SIG-M5 treated with dmso at 0.1 percent for 504 hours (cell line): ENCODE measurements at regions not wholly inside any gene's neighbourhood (a gene's known extent, or its start where the extent isn't known, plus 50 kb on each side); places are given as distances from the start of the nearest gene placed in this dataset.

Experiments
- DNase-seq: peaks from one replicate; lab custom pipeline; 2025; ENCODE audit not compliant: unreplicated experiment; lab: John Stamatoyannopoulos, UW

- DNase-seq, result no peak
These were observed 69.6 kb upstream of the MACF1 start for GRCh38 chr1:39134768-39135333.

GRCh38 chr1:39136638-39137037, 67.9 kb upstream of the MACF1 start:
- DNase-seq, result no peak

- no peak for DNase-seq
These were observed 64.7 kb upstream of the MACF1 start for GRCh38 chr1:39139723-39140360.

- DNase-seq, result no peak
These were observed 62.6 kb upstream of the MACF1 start for GRCh38 chr1:39141925-39142324.

- no peak for DNase-seq
These were observed 62.0 kb upstream of the MACF1 start for GRCh38 chr1:39142401-39143060.

GRCh38 chr1:39144924-39145323, 59.6 kb upstream of the MACF1 start:
- no peak for DNase-seq

- DNase-seq, result no peak
These were observed 59.0 kb upstream of the MACF1 start for GRCh38 chr1:39145331-39145965.

GRCh38 chr1:39146681-39147080, 57.8 kb upstream of the MACF1 start:
- DNase-seq, result no peak

- DNase-seq, result no peak
These were observed 57.1 kb upstream of the MACF1 start for GRCh38 chr1:39147099-39148025.

GRCh38 chr1:39148942-39149341, 55.6 kb upstream of the MACF1 start:
- no peak for DNase-seq

- DNase-seq, result no peak
These were observed 55.0 kb upstream of the MACF1 start for GRCh38 chr1:39149509-39149908.

- no peak for DNase-seq
These were observed 53.7 kb upstream of the MACF1 start for GRCh38 chr1:39150779-39151178.

- DNase-seq, result no peak
These were observed 53.2 kb upstream of the MACF1 start for GRCh38 chr1:39151267-39151666.

- DNase-seq, result no peak
These were observed 51.6 kb upstream of the MACF1 start for GRCh38 chr1:39152923-39153322.

GRCh38 chr1:39153684-39154083, 50.8 kb upstream of the MACF1 start:
- DNase-seq, result no peak

- no peak for DNase-seq
These were observed 49.7 kb upstream of the MACF1 start for GRCh38 chr1:39154553-39155421.
